HG03280 (cell line): ENCODE measurements at regions not wholly inside any gene's neighbourhood (a gene's known extent, or its start where the extent isn't known, plus 50 kb on each side); places are given as distances from the start of the nearest gene placed in this dataset.
"Not testable (repeated sequence)": the region's sequence is repeated elsewhere in the genome, so short reads cannot be mapped to it uniquely, and the experiment has no call there.

Experiments
- ATAC-seq: cut with Tn5 transposase; IDR thresholded peaks from one replicate; pipeline ENCODE4 v1.9.1; 2021; ENCODE audit warnings: mild to moderate bottlenecking, moderate library complexity; ENCODE audit not compliant: unreplicated experiment

DNA sequence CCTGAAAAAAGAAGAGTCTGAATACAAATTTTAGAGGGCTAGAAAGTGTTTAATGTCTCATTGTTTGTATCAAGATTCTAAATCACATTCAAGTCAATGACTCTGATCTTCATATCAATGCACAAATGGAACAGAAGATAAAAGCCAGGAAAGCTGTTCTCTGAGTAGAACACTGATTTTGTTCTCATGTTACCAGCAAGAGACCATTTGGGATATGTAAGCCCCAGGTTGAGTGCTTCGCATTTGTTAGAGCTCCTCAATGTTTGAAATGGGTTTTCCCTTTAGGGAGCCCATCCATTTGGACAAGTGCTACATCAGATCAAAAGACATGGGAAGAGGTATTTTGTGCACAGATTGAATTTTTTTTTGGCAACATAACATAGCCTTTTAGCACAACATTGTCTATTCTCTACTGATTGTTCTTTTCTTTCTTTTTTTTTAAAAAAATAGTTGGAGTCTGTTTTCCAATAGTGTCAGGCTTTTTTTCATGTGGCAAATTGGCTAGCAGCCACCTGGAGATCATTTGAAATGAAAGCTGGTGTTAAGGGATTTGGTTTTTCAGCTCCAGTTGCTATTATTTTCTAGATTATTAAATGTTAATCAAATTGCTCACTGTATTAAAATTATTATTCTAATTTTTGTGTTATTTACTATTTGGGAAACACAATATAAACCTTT is 74.5 kb upstream of the ZPLD1 start:
- no peak for ATAC-seq

DNA sequence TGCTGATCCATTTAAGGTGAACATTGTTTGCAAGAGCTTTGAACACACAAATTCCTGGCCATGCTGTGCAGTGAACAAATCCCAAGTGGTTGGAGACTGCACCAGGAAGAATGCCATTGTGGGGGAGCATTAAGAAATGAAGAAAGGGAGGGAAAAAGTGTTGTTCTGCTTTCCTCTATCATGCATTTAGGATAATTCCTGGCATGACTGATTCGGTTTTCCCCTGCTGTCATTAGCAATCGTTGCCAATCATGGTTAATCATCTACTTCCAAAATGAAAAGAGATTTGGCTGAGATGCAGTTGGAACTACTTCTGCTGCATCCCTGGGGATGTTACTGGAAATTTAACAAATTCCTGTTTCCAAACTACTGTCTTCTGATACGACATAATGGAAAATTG is 73.7 kb upstream of the ZPLD1 start:
- ATAC-seq, result no peak

DNA sequence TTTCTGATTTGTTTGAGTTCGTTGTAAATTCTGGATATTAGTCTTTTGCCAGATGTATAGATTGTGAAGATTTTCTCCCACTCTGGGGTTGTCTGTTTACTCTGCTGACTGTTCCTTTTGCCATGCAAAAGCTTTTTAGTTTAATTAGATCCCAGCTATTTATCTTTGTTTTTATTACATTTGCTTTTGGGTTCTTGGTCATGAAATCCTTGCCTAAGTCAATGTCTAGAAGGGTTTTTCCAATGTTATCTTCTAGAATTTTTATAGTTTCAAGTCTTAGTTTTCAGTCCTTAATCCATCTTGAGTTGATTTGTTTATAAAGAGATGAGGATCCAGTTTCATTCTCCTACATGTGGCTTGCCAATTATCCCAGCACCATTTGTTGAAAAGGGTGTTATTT is 68.7 kb upstream of the ZPLD1 start:
- ATAC-seq, result not testable (repeated sequence)

GRCh38 chr3:102374863-102375634 is 59.8 kb upstream of the ZPLD1 start:
- ATAC-seq, result no peak

GRCh38 chr3:102378216-102378615 is 56.6 kb upstream of the ZPLD1 start:
- no peak for ATAC-seq

DNA sequence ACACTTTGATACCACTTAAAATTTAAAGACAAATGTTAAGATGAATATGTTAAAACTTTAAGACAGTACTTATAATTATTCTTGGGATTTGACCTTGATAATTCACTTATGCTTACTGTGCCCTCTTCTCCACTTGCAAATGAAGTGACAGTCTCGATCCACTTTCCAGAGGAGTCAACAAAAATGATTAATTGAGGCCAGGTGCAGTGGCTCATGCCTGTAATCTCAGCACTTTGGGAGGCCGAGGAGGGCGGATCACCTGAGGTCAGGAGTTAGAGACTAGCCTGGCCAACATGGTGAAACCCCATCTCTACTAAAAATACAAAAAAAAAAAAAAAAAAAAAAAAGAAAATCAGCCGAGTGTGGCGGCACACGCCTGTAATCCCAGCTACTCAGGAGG is 52.6 kb upstream of the ZPLD1 start:
- not testable (repeated sequence) for ATAC-seq
